NCI-H2227 (cell line): ENCODE measurements at regions not wholly inside any gene's neighbourhood (a gene's known extent, or its start where the extent isn't known, plus 50 kb on each side); places are given as distances from the start of the nearest gene placed in this dataset.
"Not testable (repeated sequence)": the region's sequence is repeated elsewhere in the genome, so short reads cannot be mapped to it uniquely, and the experiment has no call there.

ENCODE experiments used
- DNase-seq: peaks from one replicate; lab custom pipeline; 2025; ENCODE audit not compliant: unreplicated experiment; lab: John Stamatoyannopoulos, UW

DNA sequence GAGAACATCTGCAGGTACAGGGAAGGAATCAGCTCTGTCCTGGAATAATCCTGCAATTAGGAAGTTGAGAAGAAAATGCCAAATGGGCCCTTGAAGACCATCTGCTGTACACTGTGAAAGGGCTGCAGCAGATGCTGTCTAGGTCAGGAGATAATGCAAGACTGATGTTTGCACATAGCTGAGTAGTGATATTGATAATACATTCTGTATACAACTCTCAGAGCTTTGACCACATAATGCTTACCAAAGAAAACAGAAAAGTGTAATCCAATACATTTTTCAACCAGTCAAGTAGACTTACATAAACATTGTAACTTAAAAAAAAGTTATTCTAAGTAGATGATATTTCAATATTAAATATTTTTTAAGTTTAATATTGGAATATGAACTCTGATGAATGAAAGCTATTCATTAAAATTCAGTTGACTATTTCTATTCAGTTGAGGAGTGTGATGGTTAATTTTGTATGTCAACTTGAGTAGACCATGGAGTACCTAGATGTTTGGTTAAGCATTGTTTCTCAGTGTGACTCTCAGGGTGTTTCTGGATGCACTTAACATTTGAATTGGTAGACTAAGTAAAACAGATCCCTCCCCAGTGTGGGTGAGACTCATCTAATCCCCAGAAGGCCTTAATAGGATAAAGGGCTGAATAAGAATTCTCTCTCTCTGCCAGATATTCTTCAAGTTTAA lies 380.1 kb upstream of the PRR16 start:
- DNase-seq, result no peak

DNA sequence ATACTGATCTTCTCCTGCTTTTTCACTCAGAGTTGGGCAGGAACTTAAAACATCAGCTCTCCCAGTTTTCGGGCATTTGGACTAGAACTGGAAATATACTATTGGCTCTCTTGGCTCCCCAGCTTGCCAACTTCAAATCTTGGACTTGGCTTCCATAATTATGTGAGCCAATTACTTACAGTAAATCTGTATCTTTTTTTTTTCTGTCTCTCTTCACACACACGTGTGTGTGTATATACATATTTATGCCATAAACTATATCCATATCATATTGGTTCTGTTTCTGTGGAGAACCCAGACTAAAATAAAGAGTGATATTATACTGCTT lies 379.6 kb upstream of the PRR16 start:
- no peak for DNase-seq

DNA sequence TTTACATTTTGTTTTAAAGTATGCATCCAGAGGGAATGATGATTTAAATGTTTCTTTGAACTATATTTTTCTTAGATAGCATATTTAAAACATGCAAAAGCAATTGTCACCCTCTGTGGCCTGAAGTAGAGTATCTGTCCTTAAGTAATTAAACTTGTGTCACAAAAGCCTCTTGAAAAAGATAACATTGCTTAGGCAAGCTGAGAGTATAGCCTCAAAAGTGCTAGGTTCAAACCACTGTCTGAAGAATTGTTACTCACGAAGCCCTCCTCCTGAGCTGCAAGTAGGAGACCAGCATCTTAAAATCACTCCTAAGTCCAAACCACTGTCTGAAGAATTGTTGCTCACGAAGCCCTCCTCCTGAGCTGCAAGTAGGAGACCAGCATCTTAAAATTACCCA lies 378.0 kb upstream of the PRR16 start:
- DNase-seq, result no peak

DNA sequence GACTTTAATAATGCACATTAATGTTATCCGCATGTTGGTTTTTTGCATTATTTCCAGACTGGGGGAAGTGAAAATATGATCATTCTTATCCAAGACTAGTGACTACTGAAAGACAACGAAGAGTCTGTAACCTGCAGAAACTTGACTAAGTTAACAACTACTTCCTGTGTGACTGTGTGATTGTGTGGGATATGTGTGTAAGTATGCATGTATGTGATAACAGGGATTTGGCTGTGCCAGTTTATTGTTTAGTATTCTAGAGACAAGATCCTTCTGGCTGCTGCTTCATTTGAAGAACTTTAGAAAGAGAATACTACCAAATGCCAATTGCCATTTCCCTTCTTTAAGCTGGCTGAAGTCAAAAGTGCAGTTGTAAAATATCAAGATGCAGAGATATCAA lies 375.7 kb upstream of the PRR16 start:
- DNase-seq, result no peak

DNA sequence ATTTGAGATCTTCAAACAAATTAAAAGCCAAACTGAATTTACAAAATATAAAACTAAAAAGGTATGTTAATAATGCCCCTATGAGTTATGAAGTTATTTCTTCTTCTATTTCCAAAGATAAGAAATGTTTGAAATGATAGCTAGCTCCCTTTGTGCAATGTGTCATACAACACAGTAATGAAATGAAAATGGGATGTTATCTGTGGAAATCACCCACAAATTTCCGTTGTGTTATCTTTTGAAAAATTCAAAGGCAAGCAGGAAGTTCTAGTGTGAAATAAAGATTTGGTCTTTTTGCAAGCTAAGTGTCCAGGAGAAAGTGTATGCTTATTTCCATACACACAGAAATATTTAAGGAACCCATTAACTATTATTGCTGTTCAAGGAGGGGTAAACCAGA lies 375.3 kb upstream of the PRR16 start:
- DNase-seq, result no peak

DNA sequence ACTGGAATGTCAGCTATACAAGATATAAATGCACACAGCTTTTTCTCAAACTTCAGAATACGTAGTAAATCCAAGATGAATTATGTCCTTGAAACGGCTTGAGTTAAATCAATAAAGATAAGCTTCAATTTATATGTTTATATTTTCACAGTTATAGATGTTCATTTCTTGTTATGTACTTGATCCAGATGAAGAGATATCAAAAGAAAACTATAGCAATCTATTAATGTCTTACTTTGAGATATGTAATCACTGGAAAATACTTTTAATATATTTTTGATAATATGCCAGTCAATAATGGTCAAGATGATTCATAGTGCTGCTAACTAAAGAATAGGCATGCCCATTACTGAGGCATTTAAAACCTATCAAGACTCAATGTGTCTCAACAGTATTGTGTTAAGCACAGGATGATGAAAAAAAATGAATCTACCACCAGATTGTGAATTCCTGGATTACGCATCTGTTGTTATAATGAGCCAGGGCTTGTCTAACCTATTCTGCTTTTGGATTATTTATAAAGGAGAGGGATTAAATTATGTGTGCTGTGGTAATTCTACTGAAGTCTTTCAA lies 372.6 kb upstream of the PRR16 start:
- no peak for DNase-seq

DNA sequence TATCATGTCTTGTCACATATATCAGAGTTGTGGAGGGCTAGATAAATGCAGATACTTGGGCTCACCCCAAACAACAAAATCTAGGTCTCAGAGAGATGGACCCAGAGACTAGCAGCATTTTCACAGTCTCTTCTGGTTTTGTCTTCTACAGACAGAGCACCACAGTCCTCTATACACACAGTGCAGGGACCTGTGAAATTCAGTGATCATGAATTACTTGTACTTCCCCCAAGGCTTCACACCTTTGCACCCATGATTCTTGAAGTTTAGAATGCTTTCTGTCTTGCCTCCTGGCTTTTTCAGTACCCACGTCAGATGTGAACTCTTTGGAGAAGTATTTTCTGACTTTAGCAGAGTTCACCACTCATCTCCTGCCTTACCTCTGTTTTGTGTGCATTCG lies 371.5 kb upstream of the PRR16 start:
- no peak for DNase-seq

DNA sequence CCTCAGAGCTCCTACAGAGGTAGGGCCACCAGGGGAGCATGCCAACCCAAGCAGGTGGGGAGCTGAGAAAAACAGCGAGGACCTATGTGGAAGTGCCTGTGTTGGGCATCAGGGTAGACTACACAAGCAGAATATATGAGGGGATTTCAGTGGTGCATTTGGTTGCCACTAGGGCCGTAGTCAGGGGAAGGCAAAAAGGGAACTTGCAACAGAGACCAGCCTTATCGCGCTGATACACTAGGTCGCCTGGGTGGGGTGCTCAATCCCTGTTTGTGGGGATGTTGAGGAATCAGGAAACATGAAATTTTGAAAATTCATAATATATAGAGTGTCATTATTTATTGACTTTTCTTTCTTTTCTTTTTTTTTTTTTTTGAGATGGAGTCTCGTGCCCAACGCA lies 370.9 kb upstream of the PRR16 start:
- DNase-seq, result no peak

DNA sequence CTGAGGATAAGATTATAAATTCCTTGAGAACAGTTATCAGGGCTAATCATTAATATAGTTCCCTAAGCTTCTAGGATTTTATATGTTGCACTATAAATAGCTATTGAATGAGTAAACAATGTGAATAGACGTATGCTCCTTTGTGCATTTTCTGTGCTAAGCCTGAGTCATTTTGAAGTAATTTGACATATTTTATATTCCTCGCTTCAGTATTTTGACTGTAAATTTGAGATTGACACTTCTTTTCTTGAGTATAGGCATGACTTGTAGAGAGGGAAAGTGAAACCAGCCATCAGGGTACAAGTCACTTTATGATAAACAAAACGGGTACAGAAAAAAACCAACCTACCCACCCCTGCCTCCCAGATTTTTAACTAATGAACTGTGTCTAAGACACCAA lies 367.7 kb upstream of the PRR16 start:
- DNase-seq, result no peak

DNA sequence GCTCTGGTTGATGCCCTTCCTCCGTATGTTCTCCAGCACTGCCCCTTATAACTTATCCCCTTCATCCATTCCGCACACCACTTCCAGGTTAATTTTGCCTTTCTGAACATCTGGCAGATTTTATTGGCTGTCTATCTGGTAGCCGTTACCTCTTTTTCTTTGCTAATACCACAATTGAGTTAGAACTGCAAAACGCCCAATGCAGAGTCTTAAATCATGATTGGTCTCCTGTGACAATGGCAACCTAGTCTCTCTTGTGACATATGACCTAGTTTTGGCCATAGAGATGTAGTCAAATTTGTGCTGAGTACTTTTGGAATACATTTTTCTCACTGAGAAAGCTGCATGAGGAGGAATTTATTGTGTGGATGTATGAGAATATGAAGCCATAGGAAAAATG lies 365.7 kb upstream of the PRR16 start:
- no peak for DNase-seq

DNA sequence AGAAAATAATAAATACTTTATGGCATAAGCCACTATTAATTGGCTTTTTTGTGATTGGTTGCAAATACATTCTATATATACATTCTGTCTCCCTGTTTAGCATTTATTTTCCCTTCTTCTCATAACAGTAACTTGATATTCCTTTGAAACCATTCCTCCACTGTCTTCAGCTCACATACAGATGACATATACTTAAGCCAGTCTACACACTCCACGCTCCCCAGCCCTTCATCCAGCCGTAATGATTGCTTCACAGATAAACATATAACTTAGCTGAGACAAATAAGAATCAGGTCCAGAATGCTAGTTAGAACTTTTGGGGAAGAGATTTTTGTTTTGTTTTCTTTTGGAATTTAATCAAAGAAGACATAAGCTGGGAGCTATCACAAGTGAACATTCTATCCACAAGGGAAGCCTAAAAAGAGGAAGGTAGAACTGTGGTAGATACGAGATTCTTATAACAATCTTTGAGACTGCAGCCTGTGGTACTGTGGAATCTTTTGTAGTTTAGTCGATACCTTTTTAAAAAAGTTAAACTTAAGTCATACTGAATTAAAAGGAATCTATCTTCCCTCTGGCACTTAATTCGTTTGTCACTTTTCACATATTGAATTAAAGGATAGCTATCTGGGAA lies 365.1 kb upstream of the PRR16 start:
- DNase-seq, result no peak

DNA sequence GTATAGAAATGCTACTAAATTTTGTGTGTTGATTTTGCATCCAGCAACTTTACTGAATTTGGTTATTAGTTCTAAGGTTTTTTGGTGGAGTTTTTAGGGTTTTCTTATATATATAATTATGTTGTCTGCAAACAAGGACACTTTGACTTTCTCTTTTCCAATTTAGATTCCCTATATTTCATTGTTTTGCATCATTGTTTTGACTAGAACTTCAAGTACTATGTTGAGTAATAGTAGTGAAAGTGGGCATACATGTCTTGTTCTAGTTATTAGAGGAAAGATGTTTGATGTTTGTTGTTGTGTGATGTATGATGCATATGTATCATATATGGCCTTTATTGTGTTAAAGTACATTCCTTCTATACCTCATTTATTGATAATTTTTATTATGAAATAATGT lies 362.3 kb upstream of the PRR16 start:
- DNase-seq, result no peak

DNA sequence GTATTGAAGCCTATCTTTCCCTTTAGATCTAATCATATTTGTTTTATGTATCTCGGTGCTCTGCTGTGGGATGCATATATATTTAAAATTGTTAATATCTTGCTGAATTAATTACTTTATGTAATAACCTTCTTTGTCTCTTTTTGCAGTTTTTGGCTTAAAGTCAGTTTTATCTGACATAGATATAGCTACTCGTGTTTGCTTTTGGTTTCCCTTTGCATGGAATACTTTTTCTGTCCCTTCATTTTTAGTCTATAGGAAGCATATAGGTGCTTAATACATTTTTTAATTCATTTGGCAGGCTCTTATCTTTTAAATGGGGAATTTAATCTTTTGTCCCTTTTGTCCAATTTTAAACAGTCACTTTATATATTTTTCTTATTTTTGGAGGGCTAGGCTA lies 360.6 kb upstream of the PRR16 start:
- DNase-seq, result no peak

DNA sequence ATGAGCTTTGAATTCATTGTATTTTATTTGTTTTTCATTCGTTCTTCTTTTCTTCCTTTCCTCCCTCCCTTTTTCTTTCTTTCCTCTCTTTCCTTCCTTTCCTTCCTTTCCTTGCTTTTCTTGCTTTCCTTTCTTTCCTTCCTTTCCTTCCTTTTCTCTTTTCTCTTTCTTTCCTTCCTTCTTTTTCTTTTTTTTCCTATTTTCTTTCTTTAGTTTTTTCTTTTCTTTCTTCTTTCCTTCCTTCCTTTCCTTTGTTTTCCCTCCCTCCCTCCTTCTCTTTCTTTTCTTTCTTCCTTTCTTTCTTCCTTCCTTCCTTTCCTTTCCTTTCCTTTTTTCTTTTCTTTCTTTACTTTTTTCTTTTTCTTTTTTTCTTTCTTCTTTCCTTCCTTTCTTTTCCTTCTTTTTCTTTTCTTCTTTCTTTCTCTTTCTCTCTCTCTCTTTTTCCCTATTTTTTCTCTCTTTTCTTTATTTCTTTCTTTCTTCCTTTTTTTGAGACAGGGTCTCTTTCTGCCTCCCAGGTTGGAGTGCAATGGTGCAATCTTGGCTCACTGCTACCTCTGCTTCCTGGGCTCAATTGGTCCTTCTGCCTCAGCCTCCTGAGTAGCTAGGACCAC lies 357.1 kb upstream of the PRR16 start:
- no peak for DNase-seq

DNA sequence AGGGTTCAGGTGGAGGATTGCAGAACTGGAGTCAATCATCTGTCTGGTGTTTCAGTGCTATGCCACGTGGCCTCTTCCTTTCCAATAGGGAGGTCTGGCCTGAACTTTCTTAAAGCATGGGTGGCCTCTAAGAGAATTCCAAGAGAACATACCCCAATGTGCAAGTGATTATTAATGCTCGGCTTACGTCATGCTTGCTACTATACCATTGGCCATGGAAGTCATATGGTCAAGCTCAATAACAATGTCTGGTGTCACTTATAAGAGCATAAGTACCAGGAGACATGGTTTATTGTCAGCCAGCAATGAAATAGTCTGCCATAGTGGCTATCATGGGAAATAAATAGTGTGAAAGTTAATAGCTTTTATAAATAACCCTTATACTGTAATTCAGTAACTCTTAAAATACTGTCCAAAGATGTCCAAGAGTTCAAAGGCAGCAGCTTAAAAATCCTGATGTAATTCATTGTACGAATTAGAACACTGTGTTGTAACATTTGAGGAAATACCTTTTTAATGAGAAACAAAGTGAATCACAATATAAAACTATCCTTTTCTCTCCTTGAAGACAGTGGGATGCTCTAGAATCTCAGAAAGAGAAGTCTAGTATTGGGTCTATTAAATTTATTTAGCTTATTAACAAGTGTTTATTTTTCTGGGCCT lies 355.4 kb upstream of the PRR16 start:
- no peak for DNase-seq

DNA sequence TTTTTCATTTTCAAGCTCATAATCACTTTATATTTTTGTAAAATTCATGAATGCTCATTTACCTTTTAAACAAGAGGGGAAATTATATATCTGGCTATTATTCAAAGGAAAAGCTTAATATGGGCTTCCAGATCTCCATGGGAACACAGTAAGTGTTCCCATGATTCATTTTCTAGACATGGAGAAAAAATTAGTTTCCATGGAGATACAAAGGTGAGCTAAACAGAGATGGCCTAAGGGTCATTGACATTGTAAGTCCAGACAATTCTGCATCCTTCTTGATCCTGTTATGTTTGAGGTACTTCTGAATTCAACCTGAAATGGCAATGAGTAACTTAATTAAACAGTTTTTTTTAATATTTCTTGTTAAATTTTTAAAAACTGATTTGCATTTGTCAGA lies 341.4 kb upstream of the PRR16 start:
- no peak for DNase-seq

DNA sequence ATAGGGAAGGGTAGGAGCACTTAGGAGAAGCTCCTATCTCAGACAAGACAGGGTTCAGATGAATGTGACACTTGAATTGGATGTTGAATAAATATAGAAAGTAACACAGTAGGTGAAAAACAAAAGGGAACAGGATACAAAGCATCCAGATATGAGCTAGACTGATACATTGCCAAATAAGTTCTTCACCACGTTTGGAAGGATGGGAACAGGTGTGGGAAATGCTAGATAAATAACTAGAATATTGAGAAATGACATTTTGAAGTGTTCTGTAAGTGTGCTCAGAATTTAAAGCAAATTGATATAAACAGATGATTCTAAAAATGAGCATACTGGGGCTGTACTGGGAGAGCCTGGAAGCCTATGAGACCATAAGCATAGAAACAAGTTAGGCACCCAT lies 340.1 kb upstream of the PRR16 start:
- no peak for DNase-seq

DNA sequence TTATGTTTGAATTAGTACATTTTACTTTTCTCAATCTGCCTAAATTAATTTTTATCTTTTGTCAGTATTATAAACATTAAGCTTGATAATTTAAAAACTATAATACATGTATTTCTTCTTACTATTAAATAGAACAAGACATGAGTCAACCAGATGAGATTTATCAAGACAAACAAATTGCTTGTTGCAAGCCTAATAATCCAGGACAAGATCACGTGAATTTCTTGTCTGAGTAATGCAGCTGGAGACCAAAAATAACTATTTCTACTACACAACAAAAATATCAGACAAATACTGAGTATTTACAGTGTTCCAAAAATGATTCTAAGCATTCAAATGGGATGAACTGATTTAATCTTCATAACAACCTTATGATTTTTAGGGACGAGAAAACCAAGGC lies 339.1 kb upstream of the PRR16 start:
- no peak for DNase-seq

DNA sequence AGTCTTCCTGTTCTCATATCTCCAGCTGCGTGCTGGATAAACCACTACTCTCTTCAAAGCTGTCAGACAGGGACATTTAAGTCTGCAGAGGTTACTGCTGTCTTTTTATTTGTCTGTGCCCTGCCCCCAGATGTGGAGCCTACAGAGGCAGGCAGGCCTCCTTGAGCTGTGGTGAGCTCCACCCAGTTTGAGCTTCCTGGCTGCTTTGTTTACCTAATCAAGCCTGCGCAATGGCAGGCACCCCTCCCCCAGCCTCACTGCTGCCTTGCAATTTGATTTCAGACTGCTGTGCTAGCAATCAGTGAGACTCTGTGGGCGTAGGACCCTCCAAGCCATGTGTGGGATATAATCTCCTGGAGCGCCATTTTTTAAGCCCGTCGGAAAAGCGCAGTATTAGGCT lies 331.8 kb upstream of the PRR16 start:
- DNase-seq, result not testable (repeated sequence)

DNA sequence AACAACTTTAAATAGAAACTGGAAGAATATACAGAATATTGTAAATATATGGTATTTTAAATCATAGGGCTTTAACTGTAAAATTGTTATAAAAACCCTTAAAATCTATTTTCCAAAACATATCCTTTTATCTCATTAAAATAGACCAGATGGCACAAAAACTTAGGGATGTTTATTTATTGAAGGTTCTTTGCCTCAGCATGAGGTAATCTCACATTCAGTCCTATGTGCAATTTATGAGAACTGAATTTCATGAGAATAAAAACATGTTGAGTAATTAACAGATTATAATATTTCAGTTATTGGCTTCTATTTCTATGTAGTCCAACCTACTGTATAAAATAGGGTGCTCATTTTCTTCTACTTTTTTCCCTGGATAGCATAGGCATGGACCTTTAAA lies 329.2 kb upstream of the PRR16 start:
- DNase-seq, result no peak

DNA sequence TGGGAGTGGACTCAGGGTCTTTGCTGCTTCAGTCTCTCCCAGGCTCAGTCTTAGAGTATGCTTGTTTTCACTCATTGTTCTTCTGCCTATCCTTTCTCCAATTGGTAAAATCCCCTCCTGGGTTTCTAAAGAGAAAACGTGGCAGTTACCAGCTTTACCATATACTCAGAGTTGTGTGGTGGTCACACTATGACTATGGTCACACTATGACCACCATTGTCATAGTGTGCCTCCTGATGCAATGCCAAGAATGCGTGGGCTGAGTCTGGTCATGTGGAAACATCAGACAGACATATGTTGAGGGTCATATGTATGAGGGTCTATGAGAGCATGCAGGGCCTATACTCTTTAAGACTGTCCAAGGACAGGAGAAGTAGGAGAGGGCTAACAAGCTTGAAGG lies 326.5 kb upstream of the PRR16 start:
- DNase-seq, result no peak

DNA sequence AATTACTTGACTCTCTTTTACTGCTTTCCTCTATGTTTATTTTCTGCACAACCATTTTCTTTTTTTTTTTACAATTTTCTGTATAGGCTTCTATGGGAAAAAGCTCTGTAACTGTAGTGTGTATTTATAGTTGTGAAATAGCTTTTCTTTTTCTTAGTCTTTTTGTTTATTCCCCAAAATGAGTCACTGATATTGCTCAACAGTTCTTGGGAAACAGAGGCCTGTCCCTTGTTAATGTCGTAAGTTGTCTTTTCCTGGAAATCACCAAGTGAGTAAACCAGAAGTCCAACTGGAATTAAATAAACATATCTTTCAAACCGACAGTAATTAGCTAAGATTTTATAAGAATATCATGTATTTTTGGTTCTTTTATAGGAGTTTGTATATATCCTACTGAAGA lies 325.1 kb upstream of the PRR16 start:
- DNase-seq, result no peak
